GM23248 (cell line): ENCODE measurements at regions not wholly inside any gene's neighbourhood (a gene's known extent, or its start where the extent isn't known, plus 50 kb on each side); places are given as distances from the start of the nearest gene placed in this dataset.

Source experiments
- EZH2 ChIP-seq: fragments of 200-600 bp; sonication (generic); IDR thresholded peaks from 2 replicates; pipeline ENCODE4 v1.6.1; 2018; ENCODE audit warnings: antibody characterized with exemption, mild to moderate bottlenecking; ENCODE audit not compliant: insufficient read depth, poor library complexity, severe bottlenecking
- EZH2phosphoT487 ChIP-seq: fragments of 200-600 bp; sonication (generic); IDR thresholded peaks from 2 replicates; pipeline ENCODE4 v1.6.1; 2018; ENCODE audit warnings: antibody characterized with exemption, moderate library complexity, mild to moderate bottlenecking, low read depth; ENCODE audit not compliant: insufficient read depth

- no peak for TF ChIP-seq EZH2
- TF ChIP-seq EZH2phosphoT487: no peak
Observed at GRCh38 chrY:21192694-21193093, 318.4 kb upstream of the RBMY1B start.
